H9 (cell line): ENCODE measurements at regions not wholly inside any gene's neighbourhood (a gene's known extent, or its start where the extent isn't known, plus 50 kb on each side); places are given as distances from the start of the nearest gene placed in this dataset.

Source experiments
- DNase-seq: peaks from one replicate; pipeline ENCODE4 v3.0.0-alpha.2; 2017
- H2AFZ ChIP-seq: one replicate; pipeline ENCODE4 v1.6.1; 2013; ENCODE audit warnings: mild to moderate bottlenecking, low read length, control low read depth, moderate library complexity
- H2AK5ac ChIP-seq: 2 replicates; pipeline ENCODE4 v1.6.1; 2013; ENCODE audit warnings: low read length, control low read depth, mixed read lengths; ENCODE audit not compliant: insufficient read length
- H2BK120ac ChIP-seq: one replicate; pipeline ENCODE4 v1.6.1; 2013; ENCODE audit warnings: low read depth, mild to moderate bottlenecking, low read length, control low read depth, inconsistent platforms; ENCODE audit not compliant: poor library complexity, severe bottlenecking
- H2BK12ac ChIP-seq: 2 replicates; pipeline ENCODE4 v1.6.1; 2013; ENCODE audit warnings: low read length, control low read depth, mixed read lengths, low read depth; ENCODE audit not compliant: insufficient read length
- H2BK15ac ChIP-seq: 2 replicates; pipeline ENCODE4 v1.6.1; 2013; ENCODE audit warnings: low read depth, low read length, control low read depth
- H2BK20ac ChIP-seq: one replicate; pipeline ENCODE4 v1.6.1; 2013; ENCODE audit warnings: low read depth, mild to moderate bottlenecking, low read length, control low read depth, inconsistent platforms; ENCODE audit not compliant: poor library complexity, severe bottlenecking
- H2BK5ac ChIP-seq: 2 replicates; pipeline ENCODE4 v1.6.1; 2013; ENCODE audit warnings: low read length, control low read depth, mixed read lengths; ENCODE audit not compliant: insufficient read length
- H3K14ac ChIP-seq: 2 replicates; pipeline ENCODE4 v1.6.1; 2013; ENCODE audit warnings: low read length, control low read depth; ENCODE audit not compliant: insufficient read depth
- H3K18ac ChIP-seq: 2 replicates; pipeline ENCODE4 v1.6.1; 2013; ENCODE audit warnings: low read depth, mild to moderate bottlenecking, mixed read lengths, low read length, control low read depth; ENCODE audit not compliant: insufficient read length
- H3K23ac ChIP-seq: 2 replicates; pipeline ENCODE4 v1.6.1; 2013; ENCODE audit warnings: low read length, control low read depth, mixed read lengths, low read depth; ENCODE audit not compliant: insufficient read length
- H3K23me2 ChIP-seq: 2 replicates; pipeline ENCODE4 v1.6.1; 2013; ENCODE audit warnings: low read depth, mild to moderate bottlenecking, mixed read lengths, low read length, control low read depth; ENCODE audit not compliant: insufficient read length, poor library complexity, severe bottlenecking
- H3K27ac ChIP-seq: 2 replicates; pipeline ENCODE4 v1.5.1; 2013; ENCODE audit warnings: low read length, control low read depth, mixed read lengths, low read depth; ENCODE audit not compliant: insufficient read length
- H3K27me3 ChIP-seq: 2 replicates; pipeline ENCODE4 v1.6.1; 2013; ENCODE audit warnings: low read length, control low read depth, inconsistent platforms; ENCODE audit not compliant: insufficient read depth
- H3K4ac ChIP-seq: 2 replicates; pipeline ENCODE4 v1.6.1; 2013; ENCODE audit warnings: low read depth, mild to moderate bottlenecking, control low read depth, inconsistent platforms, low read length, moderate library complexity
- H3K4me1 ChIP-seq: 2 replicates; pipeline ENCODE4 v1.6.1; 2013; ENCODE audit warnings: low read length, control low read depth, inconsistent platforms; ENCODE audit not compliant: insufficient read depth
- H3K4me2 ChIP-seq: 2 replicates; pipeline ENCODE4 v1.6.1; 2013; ENCODE audit warnings: low read length, control low read depth, mixed read lengths; ENCODE audit not compliant: insufficient read length, insufficient read depth
- H3K56ac ChIP-seq: 2 replicates; pipeline ENCODE4 v1.6.1; 2013; ENCODE audit warnings: low read depth, mild to moderate bottlenecking, mixed read lengths, low read length, control low read depth; ENCODE audit not compliant: insufficient read length
- H3K79me1 ChIP-seq: 2 replicates; pipeline ENCODE4 v1.6.1; 2013; ENCODE audit warnings: low read depth, mild to moderate bottlenecking, moderate library complexity, low read length, control low read depth, inconsistent platforms; ENCODE audit not compliant: insufficient read depth, poor library complexity, severe bottlenecking
- H3K79me2 ChIP-seq: 2 replicates; pipeline ENCODE4 v1.6.1; 2013; ENCODE audit warnings: low read length, control low read depth, inconsistent platforms; ENCODE audit not compliant: insufficient read depth
- H3K9ac ChIP-seq: 2 replicates; pipeline ENCODE4 v1.6.1; 2013; ENCODE audit warnings: low read length, control low read depth, mixed read lengths; ENCODE audit not compliant: insufficient read length; ENCODE audit errors: extremely low read depth
- H3K9me3 ChIP-seq: one replicate; pipeline ENCODE4 v1.6.1; 2013; ENCODE audit warnings: low read depth, low read length, inconsistent platforms; ENCODE audit not compliant: control insufficient read depth
- H3T11ph ChIP-seq: one replicate; pipeline ENCODE4 v1.6.1; 2013; ENCODE audit warnings: mild to moderate bottlenecking, low read length, control low read depth, inconsistent platforms
- H4K20me1 ChIP-seq: one replicate; pipeline ENCODE4 v1.6.1; 2013; ENCODE audit not compliant: control insufficient read depth, insufficient read length, insufficient read depth
- H4K5ac ChIP-seq: 2 replicates; pipeline ENCODE4 v1.6.1; 2013; ENCODE audit warnings: low read depth, mild to moderate bottlenecking, mixed read lengths, low read length, control low read depth; ENCODE audit not compliant: insufficient read length
- H4K8ac ChIP-seq: replicated peaks from 2 replicates; pipeline ENCODE4 v1.6.1; 2013; ENCODE audit warnings: low read length, control low read depth, mixed read lengths, low read depth; ENCODE audit not compliant: insufficient read length
- H4K91ac ChIP-seq: 2 replicates; pipeline ENCODE4 v1.6.1; 2013; ENCODE audit warnings: low read depth, mild to moderate bottlenecking, moderate library complexity, mixed read lengths, low read length, control low read depth; ENCODE audit not compliant: insufficient read length
- H3K27ac Mint-ChIP-seq, 3 experiments: 2 replicates in 2 of 3; 3 replicates in 1 of 3; pipeline ENCODE4 v1.8.0; 2020 to 2021; ENCODE audit warnings: mixed read lengths in 3 of 3, mild to moderate bottlenecking in 1 of 3, moderate library complexity in 1 of 3
- H3K27me3 Mint-ChIP-seq: 2 replicates; pipeline ENCODE4 v1.8.0; 2021; ENCODE audit warnings: low read depth, mild to moderate bottlenecking, moderate library complexity, mixed read lengths
- H3K36me3 Mint-ChIP-seq, 3 experiments: 2 replicates in 2 of 3; 3 replicates in 1 of 3; pipeline ENCODE4 v1.8.0; 2020 to 2021; ENCODE audit warnings: low read depth in 3 of 3, mixed read lengths in 3 of 3; ENCODE audit not compliant: insufficient read depth in 1 of 3
- H3K4me1 Mint-ChIP-seq, 2 experiments: 2 replicates each; pipeline ENCODE4 v1.8.0; 2020; ENCODE audit warnings: mixed read lengths in 2 of 2
- H3K4me3 Mint-ChIP-seq, 2 experiments: 2 replicates in 1 of 2; 3 replicates in 1 of 2; pipeline ENCODE4 v1.8.0; 2020 to 2021; ENCODE audit warnings: mild to moderate bottlenecking in 2 of 2, mixed read lengths in 2 of 2, moderate library complexity in 1 of 2
- H3K9me3 Mint-ChIP-seq, 2 experiments: 2 replicates in 1 of 2; 3 replicates in 1 of 2; pipeline ENCODE4 v1.8.0; 2020; ENCODE audit warnings: mild to moderate bottlenecking in 2 of 2, mixed read lengths in 2 of 2, moderate library complexity in 1 of 2
- CTCF ChIP-seq: fragments of 200-600 bp; sonication (generic); conservative IDR thresholded peaks from 3 replicates; pipeline ENCODE4 v1.8.0; 2021; ENCODE audit warnings: antibody characterized with exemption, mild to moderate bottlenecking
- WGBS: extraction: QIAGEN DNeasy Blood & Tissue Kit; methylation state at CpG from one replicate; pipeline ENCODE4 v1.1.7; 2013; ENCODE audit warnings: missing lambda C conversion rate, low lambda C conversion rate, mixed read lengths; ENCODE audit not compliant: insufficient read length; ENCODE audit errors: extremely low coverage; 5-methylcytosine and 5-hydroxymethylcytosine counted together

- Mint-ChIP-seq H3K9me3 (no peaks in the 10 kb centered on the region), H3K4me1 (no peaks in the 10 kb centered on the region), H3K4me3 (no peak overlapping the region), H3K27me3 (no peaks in the 10 kb centered on the region), H3K27ac (no peak overlapping the region), H3K36me3 (no peaks in the 10 kb centered on the region)
- Histone ChIP-seq H3T11ph (no peak overlapping the region), H3K27me3 (no peaks in the 10 kb centered on the region), H3K79me2 (no peaks in the 10 kb centered on the region), H3K14ac (no peak overlapping the region), H2BK20ac (no peak overlapping the region), H4K91ac (no peak overlapping the region), H3K9ac (no peak overlapping the region), H3K23me2 (no peaks in the 10 kb centered on the region), H4K5ac (no peak overlapping the region), H2BK15ac (no peak overlapping the region), H3K4me1 (no peaks in the 10 kb centered on the region), H4K20me1 (no peaks in the 10 kb centered on the region), H2AFZ (no peak overlapping the region), H3K79me1 (no peaks in the 10 kb centered on the region), H3K9me3 (no peaks in the 10 kb centered on the region), H2BK120ac (no peak overlapping the region), H3K4ac (no peak overlapping the region), H2BK12ac (no peak overlapping the region), H4K8ac (no peak overlapping the region), H2BK5ac (no peak overlapping the region), H3K56ac (no peak overlapping the region), H3K23ac (no peak overlapping the region), H3K27ac (no peak overlapping the region), H2AK5ac (no peak overlapping the region), H3K4me2 (no peak overlapping the region), H3K18ac (no peak overlapping the region)
- DNase-seq = no peak
- no peak for TF ChIP-seq CTCF
- no CpG with 5 or more reads among the region's 2 CpGs for WGBS
Observed at GRCh38 chr4:134309715-134310114, 108.1 kb upstream of the PABPC4L start.
